ENCODE measurements at regions not wholly inside any gene's neighbourhood (a gene's known extent, or its start where the extent isn't known, plus 50 kb on each side); places are given as distances from the start of the nearest gene placed in this dataset.
"Not testable (repeated sequence)": the region's sequence is repeated elsewhere in the genome, so short reads cannot be mapped to it uniquely, and the experiment has no call there.

GRCh38 chr6:51218181-51218580 is 399.5 kb downstream of the TFAP2B start:
- 85% methylated on average over 3 of the region's 3 CpGs for WGBS
- intact Hi-C loops (cut with DNase I) = no loop called here
- H3K27ac ChIP-seq = no peak overlapping the region

GRCh38 chr6:51224580-51225240 is 406.0 kb downstream of the TFAP2B start:
- WGBS = 84% methylated on average over 19 of the region's 19 CpGs
- DNase-seq (ENCODE audit: low spot score); H3K27me3 ChIP-seq (replicated peaks; ENCODE audit: insufficient read depth); H3K36me3 ChIP-seq; intact Hi-C loops (cut with DNase I); H3K27ac ChIP-seq; H3K4me3 ChIP-seq; H3K4me1 ChIP-seq (replicated peaks); H3K9me3 ChIP-seq: not testable (repeated sequence)

More at GRCh38 chr6:51218181-51218580, 399.5 kb downstream of the TFAP2B start:
- no peak for DNase-seq (ENCODE audit: low spot score)
- Histone ChIP-seq H3K27me3 (replicated peaks; ENCODE audit: insufficient read depth) (no peaks in the 10 kb centered on the region), H3K4me1 (replicated peaks) (no peaks in the 10 kb centered on the region), H3K4me3 (no peak overlapping the region), H3K36me3 (no peaks in the 10 kb centered on the region), H3K9me3 (no peaks in the 10 kb centered on the region)
- TF ChIP-seq POLR2A (IDR thresholded peaks at IDR 0.05) = no peak

- intact Hi-C loops (cut with DNase I) = no loop called here
- no peak overlapping the region for H3K27ac ChIP-seq
- DNase-seq (ENCODE audit: low spot score) = no peak
- TF ChIP-seq POLR2A (IDR thresholded peaks at IDR 0.05) (no peak), POLR2AphosphoS5 (IDR thresholded peaks at IDR 0.05) (no peak), CTCF (IDR thresholded peaks at IDR 0.05) (no peak)
- no peak overlapping the region for H3K4me3 ChIP-seq
- H3K36me3 ChIP-seq = no peaks in the 10 kb centered on the region
- no peaks in the 10 kb centered on the region for H3K9me3 ChIP-seq
- H3K27me3 ChIP-seq (replicated peaks; ENCODE audit: insufficient read depth) = no peaks in the 10 kb centered on the region
- H3K4me1 ChIP-seq (replicated peaks) = no peaks in the 10 kb centered on the region
These were observed 422.7 kb downstream of the TFAP2B start for GRCh38 chr6:51241376-51241775.

- DNase-seq (ENCODE audit: low spot score) = no peak
- Histone ChIP-seq H3K4me1 (replicated peaks) (no peaks in the 10 kb centered on the region), H3K27ac (no peak overlapping the region), H3K27me3 (replicated peaks; ENCODE audit: insufficient read depth) (no peaks in the 10 kb centered on the region), H3K4me3 (no peak overlapping the region), H3K36me3 (no peaks in the 10 kb centered on the region), H3K9me3 (no peaks in the 10 kb centered on the region)
- intact Hi-C loops (cut with DNase I) = no loop called here
- TF ChIP-seq POLR2AphosphoS5 (IDR thresholded peaks at IDR 0.05) (no peak), CTCF (IDR thresholded peaks at IDR 0.05) (no peak), POLR2A (IDR thresholded peaks at IDR 0.05) (no peak)
These were observed 431.1 kb downstream of the TFAP2B start for GRCh38 chr6:51249798-51250197.

- no peaks in the 10 kb centered on the region for H3K9me3 ChIP-seq
- intact Hi-C loops (cut with DNase I) = no loop called here
- WGBS = 68% methylated on average over 4 of the region's 4 CpGs
- no peaks in the 10 kb centered on the region for H3K36me3 ChIP-seq
- TF ChIP-seq POLR2A (IDR thresholded peaks at IDR 0.05) = no peak
- no peak for TF ChIP-seq CTCF (IDR thresholded peaks at IDR 0.05)
- TF ChIP-seq POLR2AphosphoS5 (IDR thresholded peaks at IDR 0.05) = no peak
- no peak overlapping the region for H3K4me3 ChIP-seq
- no peak for DNase-seq (ENCODE audit: low spot score)
- H3K27ac ChIP-seq = no peak overlapping the region
- H3K27me3 ChIP-seq (replicated peaks; ENCODE audit: insufficient read depth) = no peaks in the 10 kb centered on the region
- no peaks in the 10 kb centered on the region for H3K4me1 ChIP-seq (replicated peaks)
These were observed 431.6 kb downstream of the TFAP2B start for GRCh38 chr6:51250317-51250716.

- H3K4me3 ChIP-seq = no peak overlapping the region
- H3K27me3 ChIP-seq (replicated peaks; ENCODE audit: insufficient read depth) = no peaks in the 10 kb centered on the region
- intact Hi-C loops (cut with DNase I) = no loop called here
- no peaks in the 10 kb centered on the region for H3K4me1 ChIP-seq (replicated peaks)
- DNase-seq (ENCODE audit: low spot score) = no peak
- no peaks in the 10 kb centered on the region for H3K9me3 ChIP-seq
- no peaks in the 10 kb centered on the region for H3K36me3 ChIP-seq
- TF ChIP-seq POLR2AphosphoS5 (IDR thresholded peaks at IDR 0.05) (no peak), CTCF (IDR thresholded peaks at IDR 0.05) (no peak), POLR2A (IDR thresholded peaks at IDR 0.05) (no peak)
- WGBS = 79% methylated on average over 2 of the region's 2 CpGs
- no peak overlapping the region for H3K27ac ChIP-seq
These were observed 439.3 kb downstream of the TFAP2B start for GRCh38 chr6:51257938-51258337.

All from prostate gland (tissue), 2 donors.